ENCODE measurements at regions not wholly inside any gene's neighbourhood (a gene's known extent, or its start where the extent isn't known, plus 50 kb on each side); places are given as distances from the start of the nearest gene placed in this dataset.
"Not testable (repeated sequence)": the region's sequence is repeated elsewhere in the genome, so short reads cannot be mapped to it uniquely, and the experiment has no call there.

- no peak overlapping the region for H2AFZ ChIP-seq
- no peak overlapping the region for H3K4me3 ChIP-seq (ENCODE audit: low read depth, low read length)
- H3K4me1 ChIP-seq = no peaks in the 10 kb centered on the region
- H3K9me3 ChIP-seq (ENCODE audit: control insufficient read depth, low read length) = no peaks in the 10 kb centered on the region
- TF ChIP-seq CTCF (IDR thresholded peaks at IDR 0.05) = no peak
- H3K36me3 ChIP-seq (ENCODE audit: control insufficient read depth, insufficient read depth, low read length) = no peaks in the 10 kb centered on the region
- no peak overlapping the region for H3K27ac ChIP-seq
- H3K9ac ChIP-seq = no peak overlapping the region
- H3K79me2 ChIP-seq = no peaks in the 10 kb centered on the region
- H3K4me2 ChIP-seq (ENCODE audit: low read length) = no peak overlapping the region
- H3K27me3 ChIP-seq (ENCODE audit: control insufficient read depth, insufficient read depth, low read length) = no peaks in the 10 kb centered on the region
These were observed 127.1 kb downstream of the MYCN start for GRCh38 chr2:16067444-16067843.

GRCh38 chr2:16067037-16067406 lies 126.7 kb downstream of the MYCN start:
- Histone ChIP-seq H3K27me3 (ENCODE audit: control insufficient read depth, insufficient read depth, low read length) (no peaks in the 10 kb centered on the region), H3K9ac (no peak overlapping the region), H3K4me3 (ENCODE audit: low read depth, low read length) (no peak overlapping the region), H3K79me2 (no peaks in the 10 kb centered on the region), H3K27ac (no peak overlapping the region), H3K36me3 (ENCODE audit: control insufficient read depth, insufficient read depth, low read length) (no peaks in the 10 kb centered on the region), H3K4me2 (ENCODE audit: low read length) (no peak overlapping the region), H2AFZ (no peak overlapping the region), H3K9me3 (ENCODE audit: control insufficient read depth, low read length) (no peaks in the 10 kb centered on the region), H3K4me1 (no peaks in the 10 kb centered on the region)
- no peak for TF ChIP-seq CTCF (IDR thresholded peaks at IDR 0.05)

- Histone ChIP-seq H3K36me3 (ENCODE audit: control insufficient read depth, insufficient read depth, low read length) (no peaks in the 10 kb centered on the region), H3K4me1 (no peaks in the 10 kb centered on the region), H3K27ac (no peak overlapping the region), H2AFZ (no peak overlapping the region), H3K9ac (no peak overlapping the region), H3K4me3 (ENCODE audit: low read depth, low read length) (no peak overlapping the region), H3K9me3 (ENCODE audit: control insufficient read depth, low read length) (no peaks in the 10 kb centered on the region), H3K4me2 (ENCODE audit: low read length) (no peak overlapping the region), H3K27me3 (ENCODE audit: control insufficient read depth, insufficient read depth, low read length) (no peaks in the 10 kb centered on the region), H3K79me2 (no peaks in the 10 kb centered on the region)
- no peak for TF ChIP-seq CTCF (IDR thresholded peaks at IDR 0.05)
These were observed 126.1 kb downstream of the MYCN start for GRCh38 chr2:16066261-16067036.

GRCh38 chr2:16065272-16066069 lies 125.1 kb downstream of the MYCN start:
- not testable (repeated sequence) for H3K27me3 ChIP-seq (ENCODE audit: control insufficient read depth, insufficient read depth, low read length); H3K79me2 ChIP-seq; H3K27ac ChIP-seq; H3K36me3 ChIP-seq (ENCODE audit: control insufficient read depth, insufficient read depth, low read length); H3K4me3 ChIP-seq (ENCODE audit: low read depth, low read length); H3K4me1 ChIP-seq; H3K4me2 ChIP-seq (ENCODE audit: low read length); H2AFZ ChIP-seq; H3K9me3 ChIP-seq (ENCODE audit: control insufficient read depth, low read length); H3K9ac ChIP-seq

GRCh38 chr2:16064745-16065144 lies 124.4 kb downstream of the MYCN start:
- no peaks in the 10 kb centered on the region for H3K9me3 ChIP-seq (ENCODE audit: control insufficient read depth, low read length)
- no peak overlapping the region for H3K9ac ChIP-seq
- no peak overlapping the region for H3K4me2 ChIP-seq (ENCODE audit: low read length)
- no peak overlapping the region for H2AFZ ChIP-seq
- no peaks in the 10 kb centered on the region for H3K79me2 ChIP-seq
- no peaks in the 10 kb centered on the region for H3K4me1 ChIP-seq
- TF ChIP-seq CTCF (IDR thresholded peaks at IDR 0.05) = no peak
- H3K27me3 ChIP-seq (ENCODE audit: control insufficient read depth, insufficient read depth, low read length) = no peaks in the 10 kb centered on the region
- no peak overlapping the region for H3K4me3 ChIP-seq (ENCODE audit: low read depth, low read length)
- H3K27ac ChIP-seq = no peak overlapping the region
- H3K36me3 ChIP-seq (ENCODE audit: control insufficient read depth, insufficient read depth, low read length) = no peaks in the 10 kb centered on the region
